G401 (cell line): ENCODE measurements at regions not wholly inside any gene's neighbourhood (a gene's known extent, or its start where the extent isn't known, plus 50 kb on each side); places are given as distances from the start of the nearest gene placed in this dataset.
"Not testable (repeated sequence)": the region's sequence is repeated elsewhere in the genome, so short reads cannot be mapped to it uniquely, and the experiment has no call there.

Experiments
- DNase-seq: peaks from one replicate; pipeline ENCODE4 v3.0.0-alpha.2; 2015; ENCODE audit warnings: low spot score
- in situ Hi-C: cut with HindIII; loops from 2 replicates; pipeline ENCODE4 v1.10.0; 2016; ENCODE audit warnings: low sequenced_read_pairs, mixed read lengths

- DNase-seq, result no peak
- in situ Hi-C loops, result no loop called here
Measured at GRCh38 chr6:13874191-13874549, 50.6 kb upstream of the RNF182 start.

GRCh38 chr6:13873288-13874190 is 51.2 kb upstream of the RNF182 start:
- peak; percentile 55 for DNase-seq
- in situ Hi-C loops, result no loop called here

- DNase-seq, result no peak
- in situ Hi-C loops, result no loop called here
Measured at GRCh38 chr6:13872681-13873080, 52.1 kb upstream of the RNF182 start.

- in situ Hi-C loops, DNase-seq: not testable (repeated sequence)
Measured at GRCh38 chr6:13872006-13872405, 52.7 kb upstream of the RNF182 start.

GRCh38 chr6:13870214-13870830 is 54.4 kb upstream of the RNF182 start:
- DNase-seq, result peak; percentile 26
- in situ Hi-C loops, result no loop called here

- no peak for DNase-seq
- in situ Hi-C loops, result no loop called here
Measured at GRCh38 chr6:13868236-13868635, 53.9 kb upstream of the MCUR1 start.

- peak; percentile 73 for DNase-seq
- in situ Hi-C loops, result no loop called here
Measured at GRCh38 chr6:13866301-13866700, 51.9 kb upstream of the MCUR1 start.

- in situ Hi-C loops, result no loop called here
- no peak for DNase-seq
Measured at GRCh38 chr6:13865141-13865540, 50.8 kb upstream of the MCUR1 start.

- DNase-seq, in situ Hi-C loops: not testable (repeated sequence)
Measured at GRCh38 chr6:13864669-13865068, 50.3 kb upstream of the MCUR1 start.
